WI38 (cell line): ENCODE measurements at regions not wholly inside any gene's neighbourhood (a gene's known extent, or its start where the extent isn't known, plus 50 kb on each side); places are given as distances from the start of the nearest gene placed in this dataset.

ENCODE experiments used
- H3K4me3 ChIP-seq: 2 replicates; pipeline ENCODE4 v1.5.1; 2011; ENCODE audit warnings: low read depth, mild to moderate bottlenecking, control low read depth, low read length
- CTCF ChIP-seq: IDR thresholded peaks from 2 replicates; pipeline ENCODE4 v1.5.1; 2012; ENCODE audit warnings: low read depth, mild to moderate bottlenecking, control low read depth, low read length

GRCh38 chr6:154668156-154668555, 65.1 kb upstream of the SCAF8 start:
- no peak overlapping the region for H3K4me3 ChIP-seq
- TF ChIP-seq CTCF = no peak

GRCh38 chr6:154672086-154672485, 61.1 kb upstream of the SCAF8 start:
- no peak for TF ChIP-seq CTCF
- H3K4me3 ChIP-seq = no peak overlapping the region

DNA sequence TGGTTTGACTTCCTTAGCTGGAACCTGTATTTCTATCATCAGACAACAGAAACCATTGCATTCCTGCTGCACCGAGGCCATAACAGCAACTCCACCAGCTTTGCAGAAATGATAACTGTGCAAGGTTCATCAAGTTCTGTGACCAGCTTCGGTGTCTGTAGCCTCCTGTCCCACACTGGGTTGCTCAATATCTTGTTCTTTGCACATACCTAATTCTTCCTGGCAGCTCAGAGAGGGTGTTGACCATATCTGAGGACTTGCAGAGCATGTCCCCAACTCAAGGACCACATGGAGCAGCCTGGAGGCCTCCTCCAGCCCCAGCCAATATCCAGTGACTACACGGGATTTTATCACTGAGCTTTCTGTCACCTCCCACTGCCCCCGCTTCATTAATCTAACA, 59.3 kb upstream of the SCAF8 start:
- TF ChIP-seq CTCF = no peak
- H3K4me3 ChIP-seq = no peak overlapping the region

- peak; percentile 94 for TF ChIP-seq CTCF
- no peak overlapping the region for H3K4me3 ChIP-seq
Observed at GRCh38 chr6:154675602-154676088, 57.6 kb upstream of the SCAF8 start.

GRCh38 chr6:154682633-154683125, 50.5 kb upstream of the SCAF8 start:
- no peak for TF ChIP-seq CTCF
- no peak overlapping the region for H3K4me3 ChIP-seq
